Sigmoid colon (tissue), 6 donors: ENCODE measurements at regions not wholly inside any gene's neighbourhood (a gene's known extent, or its start where the extent isn't known, plus 50 kb on each side); places are given as distances from the start of the nearest gene placed in this dataset.
"Not testable (repeated sequence)": the region's sequence is repeated elsewhere in the genome, so short reads cannot be mapped to it uniquely, and the experiment has no call there.

Source experiments
- DNase-seq: peaks from one replicate; pipeline ENCODE4 v3.0.0-alpha.2; 2019
- H3K27ac ChIP-seq, 4 donors: fragments of 200-600 bp; sonication (generic); one replicate each; pipeline ENCODE4 v1.5.1; 2016 to 2019; ENCODE audit warnings: mild to moderate bottlenecking in 1 of 4
- H3K27me3 ChIP-seq, 3 donors: fragments of 200-600 bp; sonication (generic); one replicate each; pipeline ENCODE4 v1.5.1; 2019; ENCODE audit warnings: mild to moderate bottlenecking in 1 of 3
- H3K36me3 ChIP-seq, 4 donors: fragments of 200-600 bp; sonication (generic); one replicate each; pipeline ENCODE4 v1.5.1; 2016 to 2019
- H3K4me1 ChIP-seq, 4 donors: fragments of 200-600 bp; sonication (generic); one replicate each; pipeline ENCODE4 v1.5.1; 2017 to 2019
- H3K4me3 ChIP-seq, 4 donors: fragments of 200-600 bp; sonication (generic); one replicate each; pipeline ENCODE4 v1.5.1; 2017 to 2019; ENCODE audit warnings: mild to moderate bottlenecking in 2 of 4, moderate library complexity in 1 of 4
- H3K9me3 ChIP-seq, 4 donors: fragments of 200-600 bp in 3 of 4; sonication (generic) in 3 of 4; one replicate each; pipeline versions ENCODE4 v1.5.1 to v1.6.1; 2013 to 2019
- EP300 ChIP-seq, 4 donors: sonication (generic); formaldehyde crosslinking; IDR thresholded peaks; one replicate each; pipeline ENCODE4 v1.6.1; 2017; ENCODE audit warnings: antibody characterized with exemption in 4 of 4
- POLR2A ChIP-seq, 2 donors: fragments of 450-650 bp; IDR thresholded peaks; one replicate each; pipeline ENCODE4 v1.6.1; 2016; ENCODE audit warnings: antibody characterized with exemption in 2 of 2, mild to moderate bottlenecking in 2 of 2, moderate library complexity in 2 of 2
- POLR2AphosphoS5 ChIP-seq, 4 donors: sonication (generic); formaldehyde crosslinking; IDR thresholded peaks; one replicate each; pipeline ENCODE4 v1.6.1; 2017; ENCODE audit warnings: antibody characterized with exemption in 4 of 4
- WGBS, 2 donors: extraction: QIAGEN DNeasy Blood & Tissue Kit; methylation state at CpG; one replicate each; pipeline ENCODE4 v1.1.7; 2013; 5-methylcytosine and 5-hydroxymethylcytosine counted together
- intact Hi-C: fragments of 100-400 bp; cut with DNase I; formaldehyde crosslinking; loops from one replicate; pipeline ENCODE4 v1.15.1; 2023
- TF ChIP-seq, protein P1 (sequence below), 4 experiments: fragments of 450-650 bp in 3 of 4; fragments of 200-600 bp in 1 of 4; IDR thresholded peaks; one replicate each; pipeline ENCODE4 v1.5.1; 2016 to 2019; ENCODE audit warnings: antibody characterized with exemption in 4 of 4, mild to moderate bottlenecking in 3 of 4, moderate library complexity in 2 of 4
- donor health status: healthy with polysubstance abuse.
- donor health status: healthy.

DNA sequence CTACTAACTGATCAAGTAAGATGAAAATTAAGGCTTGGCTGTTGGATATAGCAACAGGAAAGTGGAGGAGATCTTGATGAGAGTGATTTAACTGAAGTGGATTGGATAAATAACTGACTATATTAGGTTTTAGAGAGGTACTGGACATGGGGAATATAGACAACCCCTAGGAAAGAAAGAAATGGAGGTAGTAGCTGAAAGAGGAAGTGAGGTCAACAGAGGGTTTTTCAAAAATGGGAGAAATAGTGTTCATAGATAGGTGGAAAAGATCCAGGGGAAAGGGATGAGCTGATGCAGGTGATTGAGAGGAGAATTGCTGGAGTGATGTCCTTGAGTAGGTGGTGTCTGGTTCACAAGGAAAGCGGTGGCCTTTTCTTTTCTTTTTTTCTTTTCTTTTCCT lies 69.9 kb upstream of the PSME4 start:
- H3K36me3 ChIP-seq, result no peaks in the 10 kb centered on the region
- DNase-seq, result no peak
- no peak for TF ChIP-seq POLR2AphosphoS5 (IDR thresholded peaks at IDR 0.05)
- TF ChIP-seq, protein P1, sequence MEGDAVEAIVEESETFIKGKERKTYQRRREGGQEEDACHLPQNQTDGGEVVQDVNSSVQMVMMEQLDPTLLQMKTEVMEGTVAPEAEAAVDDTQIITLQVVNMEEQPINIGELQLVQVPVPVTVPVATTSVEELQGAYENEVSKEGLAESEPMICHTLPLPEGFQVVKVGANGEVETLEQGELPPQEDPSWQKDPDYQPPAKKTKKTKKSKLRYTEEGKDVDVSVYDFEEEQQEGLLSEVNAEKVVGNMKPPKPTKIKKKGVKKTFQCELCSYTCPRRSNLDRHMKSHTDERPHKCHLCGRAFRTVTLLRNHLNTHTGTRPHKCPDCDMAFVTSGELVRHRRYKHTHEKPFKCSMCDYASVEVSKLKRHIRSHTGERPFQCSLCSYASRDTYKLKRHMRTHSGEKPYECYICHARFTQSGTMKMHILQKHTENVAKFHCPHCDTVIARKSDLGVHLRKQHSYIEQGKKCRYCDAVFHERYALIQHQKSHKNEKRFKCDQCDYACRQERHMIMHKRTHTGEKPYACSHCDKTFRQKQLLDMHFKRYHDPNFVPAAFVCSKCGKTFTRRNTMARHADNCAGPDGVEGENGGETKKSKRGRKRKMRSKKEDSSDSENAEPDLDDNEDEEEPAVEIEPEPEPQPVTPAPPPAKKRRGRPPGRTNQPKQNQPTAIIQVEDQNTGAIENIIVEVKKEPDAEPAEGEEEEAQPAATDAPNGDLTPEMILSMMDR (IDR thresholded peaks at IDR 0.05), result no peak
- TF ChIP-seq EP300 (IDR thresholded peaks at IDR 0.05), result no peak
- TF ChIP-seq POLR2A (IDR thresholded peaks at IDR 0.05), result no peak
- no peaks in the 10 kb centered on the region for H3K27me3 ChIP-seq
- no peaks in the 10 kb centered on the region for H3K9me3 ChIP-seq
- H3K4me3 ChIP-seq, result no peak overlapping the region
- 93 to 100% methylated on average over 1 of the region's 1 CpG for WGBS, 2 donors
- intact Hi-C loops, result no loop called here
- H3K4me1 ChIP-seq, result peaks cover 0 to 24% (median 14%) of the 10 kb centered on the region in 4 donors
- no peak overlapping the region for H3K27ac ChIP-seq

DNA sequence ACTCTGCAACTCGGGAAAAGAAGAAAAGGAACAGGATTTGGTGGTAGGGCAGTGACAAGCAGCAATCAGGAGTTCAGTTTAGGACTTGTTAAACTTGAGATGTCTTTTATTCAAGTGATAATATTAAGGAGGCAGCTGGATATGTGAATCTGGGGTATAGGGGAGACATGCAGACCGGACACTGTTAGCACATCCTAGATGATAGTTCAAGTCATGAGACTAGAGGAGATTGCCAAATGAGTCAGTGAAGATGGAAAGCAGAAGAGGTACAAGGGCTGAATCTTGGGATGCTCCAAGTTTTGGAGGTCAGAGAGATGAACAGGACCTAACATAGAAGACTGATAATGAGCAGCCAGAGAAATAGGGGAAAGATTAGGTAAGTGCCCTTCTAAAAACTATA lies 69.5 kb upstream of the PSME4 start:
- Histone ChIP-seq H3K4me3 (no peak overlapping the region), H3K36me3 (no peaks in the 10 kb centered on the region), H3K27ac (no peak overlapping the region), H3K4me1 (peaks cover 0 to 24% (median 14%) of the 10 kb centered on the region in 4 donors), H3K9me3 (no peaks in the 10 kb centered on the region), H3K27me3 (no peaks in the 10 kb centered on the region)
- intact Hi-C loops, result no loop called here
- TF ChIP-seq EP300 (IDR thresholded peaks at IDR 0.05) (no peak), POLR2A (IDR thresholded peaks at IDR 0.05) (no peak), POLR2AphosphoS5 (IDR thresholded peaks at IDR 0.05) (no peak)
- TF ChIP-seq, protein P1 (IDR thresholded peaks at IDR 0.05), result no peak
- 94% methylated on average over 2 of the region's 2 CpGs for WGBS, 2 donors
- no peak for DNase-seq

DNA sequence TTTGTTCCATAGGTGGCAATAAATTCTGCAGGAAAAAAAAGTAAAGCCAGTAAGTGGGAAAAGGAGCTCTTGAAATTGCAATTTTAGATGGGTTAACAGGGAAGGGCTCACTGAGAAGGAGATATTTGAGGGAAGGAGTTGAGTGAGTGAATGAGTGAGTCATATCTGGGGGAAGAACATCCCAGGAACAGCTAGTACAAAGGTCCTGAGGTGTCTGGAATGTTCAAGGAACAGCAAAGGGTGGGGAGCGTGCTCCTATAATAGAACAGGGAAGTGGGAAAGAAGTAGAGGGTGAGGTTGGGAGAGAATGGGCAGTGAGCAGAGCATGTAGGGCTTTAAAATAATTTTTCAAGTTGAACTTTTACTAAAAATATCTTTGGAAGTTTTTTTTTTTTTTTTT lies 68.0 kb upstream of the PSME4 start:
- intact Hi-C loops, result no loop called here
- Histone ChIP-seq H3K9me3 (no peaks in the 10 kb centered on the region), H3K4me1 (peaks cover 0 to 15% (median 10%) of the 10 kb centered on the region in 4 donors), H3K36me3 (no peaks in the 10 kb centered on the region), H3K4me3 (no peak overlapping the region), H3K27me3 (no peaks in the 10 kb centered on the region), H3K27ac (no peak overlapping the region)
- no peak for DNase-seq
- 42 to 87% methylated on average over 1 of the region's 1 CpG for WGBS, 2 donors
- TF ChIP-seq EP300 (IDR thresholded peaks at IDR 0.05) (no peak), POLR2AphosphoS5 (IDR thresholded peaks at IDR 0.05) (no peak), POLR2A (IDR thresholded peaks at IDR 0.05) (no peak)
- TF ChIP-seq, protein P1 (IDR thresholded peaks at IDR 0.05), result no peak

DNA sequence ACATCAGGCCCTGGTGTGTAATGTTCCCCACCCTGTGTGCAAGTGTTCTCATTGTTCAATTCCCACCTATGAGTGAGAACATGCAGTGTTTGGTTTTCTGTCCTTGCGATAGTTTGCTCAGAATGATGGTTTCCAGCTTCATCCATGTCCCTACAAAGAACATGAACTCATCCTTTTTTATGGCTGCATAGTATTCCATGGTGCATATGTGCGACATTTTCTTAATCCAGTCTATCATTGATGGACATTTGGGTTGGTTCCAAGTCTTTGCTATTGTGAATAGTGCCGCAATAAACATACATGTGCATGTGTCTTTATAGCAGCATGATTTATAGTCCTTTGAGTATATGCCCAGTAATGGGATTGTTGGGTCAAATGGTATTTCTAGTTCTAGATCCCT lies 60.5 kb upstream of the PSME4 start:
- H3K4me1 ChIP-seq, result peaks cover 0 to 13% (median 10%) of the 10 kb centered on the region in 4 donors
- H3K36me3 ChIP-seq, intact Hi-C loops, H3K9me3 ChIP-seq, H3K27ac ChIP-seq, H3K27me3 ChIP-seq, DNase-seq, H3K4me3 ChIP-seq: not testable (repeated sequence)
- WGBS, 2 donors, result 97% methylated on average over 3 of the region's 3 CpGs

DNA sequence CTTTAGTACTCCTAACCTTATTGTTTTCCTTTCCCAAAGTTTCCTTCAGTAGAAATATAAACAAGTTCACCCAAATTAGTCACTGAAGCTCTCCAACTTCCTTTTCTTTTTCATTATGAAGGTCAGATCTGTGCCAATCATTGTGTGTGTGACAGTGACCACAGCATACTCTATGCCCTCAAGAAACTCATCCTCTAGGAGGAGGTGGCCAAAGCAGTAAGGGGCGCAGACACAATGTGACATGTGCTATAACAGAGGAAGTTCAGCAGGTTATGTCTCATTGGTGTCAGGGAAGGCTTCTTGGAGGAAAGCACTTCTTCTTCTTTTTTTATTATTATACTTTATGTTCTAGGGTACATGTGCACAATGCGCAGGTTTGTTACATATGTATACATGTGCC lies 60.0 kb upstream of the PSME4 start:
- no peak overlapping the region for H3K4me3 ChIP-seq
- peaks cover 0 to 13% (median 10%) of the 10 kb centered on the region in 4 donors for H3K4me1 ChIP-seq
- H3K36me3 ChIP-seq, result no peaks in the 10 kb centered on the region
- no peak for DNase-seq
- H3K9me3 ChIP-seq, result no peaks in the 10 kb centered on the region
- no peak overlapping the region for H3K27ac ChIP-seq
- 92 to 96% methylated on average over 2 of the region's 2 CpGs for WGBS, 2 donors
- TF ChIP-seq POLR2AphosphoS5 (IDR thresholded peaks at IDR 0.05), result no peak
- TF ChIP-seq POLR2A (IDR thresholded peaks at IDR 0.05), result no peak
- TF ChIP-seq, protein P1 (IDR thresholded peaks at IDR 0.05), result no peak
- TF ChIP-seq EP300 (IDR thresholded peaks at IDR 0.05), result no peak
- intact Hi-C loops, result no loop called here
- H3K27me3 ChIP-seq, result no peaks in the 10 kb centered on the region
